Gastrocnemius medialis (tissue), 4 donors: ENCODE measurements at regions not wholly inside any gene's neighbourhood (a gene's known extent, or its start where the extent isn't known, plus 50 kb on each side); places are given as distances from the start of the nearest gene placed in this dataset.

Experiments used
- CTCF ChIP-seq, 5 experiments: fragments of 450-650 bp in 3 of 5; fragments of 200-600 bp in 2 of 5; sonication (generic) in 2 of 5; IDR thresholded peaks in 4 of 5; conservative IDR thresholded peaks in 1 of 5; 1 replicate in 4 of 5; 2 replicates in 1 of 5; pipeline ENCODE4 v1.5.1; 2016 to 2019; ENCODE audit warnings: antibody characterized with exemption in 5 of 5, mild to moderate bottlenecking in 3 of 5, moderate library complexity in 3 of 5
- POLR2A ChIP-seq, 2 donors: fragments of 450-650 bp; IDR thresholded peaks; one replicate each; pipeline ENCODE4 v1.6.1; 2017; ENCODE audit warnings: antibody characterized with exemption in 2 of 2, mild to moderate bottlenecking in 2 of 2, moderate library complexity in 2 of 2

- no peak for TF ChIP-seq CTCF (IDR thresholded peaks at IDR 0.05 in 4 of 5, conservative IDR thresholded peaks at IDR 0.05 in 1 of 5)
- no peak for TF ChIP-seq POLR2A (IDR thresholded peaks at IDR 0.05)
Observed at GRCh38 chr2:16385341-16385740, 280.3 kb downstream of the CYRIA start.
